CD4-positive, alpha-beta T cell treated with Interleukin-4 for 1 hour (primary cell): ENCODE measurements at regions not wholly inside any gene's neighbourhood (a gene's known extent, or its start where the extent isn't known, plus 50 kb on each side); places are given as distances from the start of the nearest gene placed in this dataset.

ENCODE experiments used
- DNase-seq, 2 donors: peaks; one replicate each; pipeline ENCODE4 v3.0.0-alpha.2; 2020 to 2022

DNA sequence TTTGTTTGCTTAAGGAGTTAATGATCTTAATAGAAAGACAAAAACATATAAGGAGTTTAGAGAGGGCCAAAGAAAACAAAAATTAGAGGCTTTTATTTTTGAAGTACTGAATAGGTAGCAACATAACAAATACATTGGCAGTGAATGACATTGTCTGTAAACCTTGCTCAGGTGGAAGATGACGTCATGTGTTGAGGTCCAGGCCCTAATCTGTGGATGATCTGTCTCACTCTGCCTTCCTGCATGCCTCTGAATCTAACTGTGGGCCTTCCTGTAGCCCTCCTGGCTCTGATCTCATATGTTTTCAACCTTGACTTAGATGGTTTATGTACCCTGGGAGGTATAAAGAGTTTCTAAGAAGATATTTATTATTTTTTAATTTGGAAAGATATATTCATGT, 58.1 kb upstream of the DYNAP start:
- no peak for DNase-seq
